Epithelial cell of esophagus (primary cell): ENCODE measurements at regions not wholly inside any gene's neighbourhood (a gene's known extent, or its start where the extent isn't known, plus 50 kb on each side); places are given as distances from the start of the nearest gene placed in this dataset.

Experiments used
- DNase-seq: peaks from one replicate; pipeline ENCODE4 v3.0.0; 2010; ENCODE audit warnings: low read depth
- H3K4me3 ChIP-seq: 2 replicates; pipeline ENCODE4 v1.5.1; 2011; ENCODE audit warnings: mild to moderate bottlenecking, low read length, control low read depth
- TF ChIP-seq, protein P1 (sequence below): IDR thresholded peaks from 2 replicates; pipeline ENCODE4 v1.5.1; 2011; ENCODE audit warnings: low read depth, mild to moderate bottlenecking, low read length, control low read depth, inconsistent platforms; ENCODE audit not compliant: insufficient read depth; ENCODE audit errors: missing control alignments

GRCh38 chr2:217001740-217002139 lies 141.9 kb upstream of the TNP1 start:
- TF ChIP-seq, protein P1, sequence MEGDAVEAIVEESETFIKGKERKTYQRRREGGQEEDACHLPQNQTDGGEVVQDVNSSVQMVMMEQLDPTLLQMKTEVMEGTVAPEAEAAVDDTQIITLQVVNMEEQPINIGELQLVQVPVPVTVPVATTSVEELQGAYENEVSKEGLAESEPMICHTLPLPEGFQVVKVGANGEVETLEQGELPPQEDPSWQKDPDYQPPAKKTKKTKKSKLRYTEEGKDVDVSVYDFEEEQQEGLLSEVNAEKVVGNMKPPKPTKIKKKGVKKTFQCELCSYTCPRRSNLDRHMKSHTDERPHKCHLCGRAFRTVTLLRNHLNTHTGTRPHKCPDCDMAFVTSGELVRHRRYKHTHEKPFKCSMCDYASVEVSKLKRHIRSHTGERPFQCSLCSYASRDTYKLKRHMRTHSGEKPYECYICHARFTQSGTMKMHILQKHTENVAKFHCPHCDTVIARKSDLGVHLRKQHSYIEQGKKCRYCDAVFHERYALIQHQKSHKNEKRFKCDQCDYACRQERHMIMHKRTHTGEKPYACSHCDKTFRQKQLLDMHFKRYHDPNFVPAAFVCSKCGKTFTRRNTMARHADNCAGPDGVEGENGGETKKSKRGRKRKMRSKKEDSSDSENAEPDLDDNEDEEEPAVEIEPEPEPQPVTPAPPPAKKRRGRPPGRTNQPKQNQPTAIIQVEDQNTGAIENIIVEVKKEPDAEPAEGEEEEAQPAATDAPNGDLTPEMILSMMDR = no peak
- no peak for DNase-seq
- H3K4me3 ChIP-seq = no peak overlapping the region

DNA sequence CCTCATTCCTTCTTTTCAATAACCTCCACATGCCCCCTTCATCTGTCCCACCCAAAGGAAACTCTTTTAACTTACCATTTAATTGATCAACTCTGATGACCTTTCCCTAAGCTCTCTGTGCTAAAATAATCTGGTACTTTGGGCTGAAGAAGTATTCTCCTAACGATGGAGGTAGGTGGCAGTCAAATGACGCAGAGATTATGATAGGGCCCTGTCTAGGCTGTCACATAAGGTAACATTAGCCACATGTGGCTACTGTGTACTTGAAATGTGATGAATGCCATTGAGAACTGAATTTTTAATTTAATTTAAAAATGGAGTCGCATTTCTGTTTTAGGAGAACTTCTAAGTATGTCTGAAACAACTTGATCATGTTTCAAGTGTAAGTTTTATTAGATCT lies 140.5 kb upstream of the TNP1 start:
- TF ChIP-seq, protein P1 = no peak
- no peak for DNase-seq

DNA sequence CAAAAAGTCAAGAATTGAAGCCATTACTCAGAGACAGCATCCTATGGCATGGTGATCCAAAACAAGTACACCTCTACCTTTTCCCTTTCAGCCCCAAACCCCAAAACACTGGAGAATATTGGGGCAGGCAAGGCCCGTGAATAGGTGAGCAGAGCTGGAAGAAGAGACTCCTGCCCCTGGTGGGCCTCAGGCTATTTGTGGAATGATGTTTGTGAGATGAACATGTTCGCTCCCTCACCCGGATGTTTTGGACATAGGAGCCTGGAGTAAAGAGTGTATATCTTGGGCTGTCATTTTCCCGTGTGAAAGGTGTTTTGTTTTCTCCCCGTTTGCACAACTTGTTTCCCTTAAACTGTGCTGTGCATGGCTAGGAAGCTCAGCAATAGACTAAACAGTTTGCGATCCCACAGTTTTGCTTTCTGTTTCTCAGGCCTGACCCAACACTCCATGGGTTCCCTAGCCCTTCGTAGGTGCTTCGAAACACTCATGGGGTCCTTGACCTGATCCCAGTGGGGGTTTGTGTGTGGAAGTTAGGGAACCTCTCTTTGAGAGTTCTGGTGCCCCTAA lies 136.5 kb upstream of the TNP1 start:
- no peak overlapping the region for H3K4me3 ChIP-seq
- no peak for DNase-seq
- TF ChIP-seq, protein P1 = no peak

More for the DNA sequence above, 140.5 kb upstream of the TNP1 start:
- H3K4me3 ChIP-seq = no peak overlapping the region

DNA sequence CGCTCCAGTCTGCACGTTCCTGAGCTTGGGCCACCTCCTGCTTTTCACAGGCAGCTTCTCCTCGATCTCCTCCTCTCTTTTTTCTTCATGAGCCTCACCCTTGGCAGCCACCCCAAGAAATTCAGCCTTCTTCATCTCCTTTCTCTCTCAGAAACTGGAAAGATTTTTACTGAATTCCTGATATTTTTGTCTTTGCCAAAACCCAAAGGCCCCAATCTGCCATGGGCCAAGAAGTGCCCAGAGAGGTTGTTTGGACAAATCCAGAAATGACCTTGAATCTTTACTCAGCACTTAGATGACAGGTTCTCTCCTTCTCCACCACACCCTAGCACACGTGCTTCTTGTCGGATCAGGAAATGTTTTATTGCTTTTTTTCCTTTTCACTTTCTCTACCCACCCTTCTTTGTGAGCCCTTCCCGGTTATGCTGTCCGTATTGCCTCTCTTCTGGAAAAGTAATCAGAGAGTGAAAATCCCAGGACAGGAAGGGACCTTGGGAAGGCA lies 134.5 kb upstream of the TNP1 start:
- H3K4me3 ChIP-seq = no peak overlapping the region
- TF ChIP-seq, protein P1 = no peak
- DNase-seq = no peak

DNA sequence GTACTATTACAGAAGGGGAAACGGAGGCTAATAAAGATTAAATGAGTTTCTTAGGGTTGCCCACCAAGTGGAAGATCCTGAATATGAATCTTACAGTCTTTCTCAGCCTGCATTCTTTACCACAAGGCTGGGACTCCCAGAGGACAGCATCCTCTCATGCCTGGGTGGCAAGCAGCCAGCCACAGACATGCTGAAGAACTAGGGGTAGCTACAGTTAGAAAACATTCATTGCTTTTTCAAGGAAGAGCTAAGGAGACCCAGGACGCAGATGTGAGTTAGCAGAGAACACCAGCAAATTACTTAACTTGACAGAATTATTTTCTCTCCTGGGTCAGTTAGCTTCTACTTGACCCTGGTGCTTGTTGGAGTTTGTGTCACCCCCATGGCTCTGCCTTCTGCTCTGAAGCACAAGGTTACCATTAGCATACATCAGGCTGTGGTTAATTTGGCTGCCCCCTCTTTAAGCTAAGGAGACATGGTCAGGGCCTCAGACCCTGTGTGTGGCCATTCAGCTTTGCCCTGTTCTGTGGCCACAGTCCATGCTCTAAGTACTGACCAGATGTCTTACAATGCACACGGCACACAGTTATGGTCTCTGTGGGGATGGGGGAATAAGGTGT lies 132.3 kb upstream of the TNP1 start:
- TF ChIP-seq, protein P1 = no peak
- no peak for DNase-seq
- H3K4me3 ChIP-seq = no peak overlapping the region

DNA sequence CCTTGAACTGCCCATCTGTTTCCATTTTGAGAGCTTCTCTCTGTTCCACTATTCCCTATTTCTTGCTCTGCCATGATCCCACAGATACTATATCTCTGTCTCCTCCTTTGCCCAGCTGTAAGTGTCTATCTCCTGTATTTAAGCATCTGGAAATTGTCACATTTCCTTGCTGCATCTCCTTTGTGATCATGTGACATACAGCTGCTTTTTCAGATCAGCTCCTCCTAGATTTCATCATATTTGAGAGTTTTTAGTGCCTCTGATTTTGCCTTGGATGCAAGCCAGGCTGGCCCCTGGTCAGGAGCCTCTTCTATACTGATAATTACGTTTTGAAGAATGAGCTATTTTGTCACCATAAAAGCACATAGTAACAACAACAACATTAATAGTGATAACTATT lies 131.7 kb upstream of the TNP1 start:
- no peak overlapping the region for H3K4me3 ChIP-seq
- TF ChIP-seq, protein P1 = no peak
- no peak for DNase-seq
